NCI-H1417 treated with DMSO at 0.1 percent for 48 hours (cell line): ENCODE measurements at regions not wholly inside any gene's neighbourhood (a gene's known extent, or its start where the extent isn't known, plus 50 kb on each side); places are given as distances from the start of the nearest gene placed in this dataset.
"Not testable (repeated sequence)": the region's sequence is repeated elsewhere in the genome, so short reads cannot be mapped to it uniquely, and the experiment has no call there.

Experiments
- DNase-seq: peaks from one replicate; lab custom pipeline; 2025; lab: John Stamatoyannopoulos, UW

GRCh38 chr2:139694327-139694726 is 914.1 kb upstream of the NXPH2 start:
- no peak for DNase-seq

DNA sequence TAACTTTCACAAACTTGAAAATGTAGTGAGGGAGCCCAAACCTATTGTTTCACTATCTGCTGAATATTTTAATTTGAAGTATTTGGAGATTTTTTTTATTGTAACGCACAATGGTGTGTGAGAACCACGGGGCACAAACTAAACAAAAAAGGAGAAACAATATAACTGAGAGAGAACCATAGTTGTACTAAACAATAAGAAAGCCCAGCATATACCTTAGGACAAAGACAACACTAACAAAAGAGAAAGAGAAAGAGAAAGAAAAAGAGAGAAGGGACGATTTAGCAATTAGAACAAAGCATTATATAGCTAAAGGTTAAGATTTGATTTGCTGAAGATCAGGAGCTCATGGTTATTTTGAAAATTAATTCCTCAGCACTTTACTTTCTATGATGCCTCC is 906.0 kb upstream of the NXPH2 start:
- no peak for DNase-seq

DNA sequence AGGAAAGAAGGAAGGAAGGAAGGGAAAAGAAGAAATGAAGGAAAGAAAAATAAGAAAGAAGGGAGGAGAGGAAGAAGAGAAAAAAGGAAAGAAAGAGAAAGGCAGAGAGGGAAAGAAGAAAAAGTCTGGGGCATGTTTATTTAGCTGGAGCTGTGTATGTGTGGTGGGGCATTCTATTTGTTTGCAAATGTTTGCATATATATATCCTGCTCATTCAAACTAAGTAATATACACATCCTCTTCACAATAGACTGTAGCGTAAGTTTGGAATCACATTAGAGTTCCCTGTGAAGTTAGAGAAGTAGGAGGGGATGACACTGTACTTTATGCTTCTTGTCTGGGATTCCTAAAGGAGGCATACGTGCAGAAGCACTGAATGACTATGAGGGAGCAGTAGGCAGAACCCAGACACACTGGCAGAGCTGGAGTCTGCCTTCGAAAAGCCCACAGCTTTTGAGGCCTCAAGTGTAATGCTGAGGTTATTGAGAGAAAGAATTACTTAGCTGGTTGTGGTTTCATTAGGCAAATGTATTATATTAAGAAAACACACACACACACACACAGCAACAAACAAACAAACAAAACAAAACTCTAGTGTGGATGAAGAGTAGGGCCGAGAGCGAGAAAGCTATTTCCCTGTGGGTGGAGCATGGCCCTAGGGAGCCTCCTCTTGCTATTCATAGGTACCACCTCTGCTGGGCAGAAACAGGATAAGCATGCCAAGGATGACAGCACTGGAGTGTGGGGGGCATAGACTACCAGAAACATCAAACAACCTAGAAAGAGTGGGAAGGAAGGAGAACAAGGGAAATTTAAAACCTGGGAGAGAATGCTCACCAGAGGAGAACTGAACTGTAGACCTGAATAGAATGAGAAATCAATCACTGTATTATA is 905.1 kb upstream of the NXPH2 start:
- no peak for DNase-seq

DNA sequence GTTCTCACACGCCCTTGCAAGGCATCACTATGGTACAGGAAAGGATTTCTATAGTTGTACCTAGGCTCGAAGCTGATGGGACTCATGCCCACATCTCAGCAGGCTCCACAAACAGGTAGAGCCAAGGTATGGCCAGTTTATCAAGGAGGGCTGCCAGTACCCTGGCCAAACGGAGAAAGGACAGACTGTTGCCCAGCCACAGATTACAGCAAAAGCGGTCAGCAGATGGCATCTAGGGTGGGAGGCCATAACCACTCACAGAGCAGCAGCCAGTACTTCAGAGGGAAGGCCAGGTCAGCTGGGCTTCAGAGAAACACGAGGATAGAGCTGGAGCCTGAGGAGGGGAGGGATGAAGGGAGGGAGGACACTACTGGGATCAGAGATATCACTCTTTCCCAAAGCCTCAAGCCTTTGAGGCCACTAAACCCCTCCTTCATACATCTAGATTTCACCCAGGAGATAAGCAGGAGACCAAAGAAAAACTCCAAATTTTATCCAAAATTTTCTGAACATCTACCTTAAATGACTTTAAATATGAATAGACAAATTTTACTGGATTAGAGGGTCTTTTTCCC is 904.2 kb upstream of the NXPH2 start:
- DNase-seq = no peak

GRCh38 chr2:139674577-139674976 is 894.4 kb upstream of the NXPH2 start:
- DNase-seq = no peak

DNA sequence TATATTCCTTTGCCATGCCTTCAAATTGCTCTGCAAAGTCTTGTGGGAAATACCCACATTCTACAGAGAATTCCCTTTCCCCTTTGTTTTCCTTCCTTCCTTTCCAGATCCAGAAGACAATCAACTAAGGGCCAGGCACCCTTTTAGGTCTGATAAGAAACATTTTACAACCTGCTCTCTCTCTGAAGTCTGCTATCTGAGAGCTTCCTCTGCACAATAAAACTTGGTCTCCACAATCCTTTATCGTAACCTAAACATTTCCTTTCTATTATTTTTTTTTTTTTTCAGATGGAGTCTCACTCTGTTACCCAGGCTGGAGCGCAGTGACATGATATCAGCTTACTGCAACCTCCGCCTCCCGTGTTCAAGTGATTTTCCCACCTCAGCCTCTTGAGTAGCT is 893.3 kb upstream of the NXPH2 start:
- DNase-seq = not testable (repeated sequence)

DNA sequence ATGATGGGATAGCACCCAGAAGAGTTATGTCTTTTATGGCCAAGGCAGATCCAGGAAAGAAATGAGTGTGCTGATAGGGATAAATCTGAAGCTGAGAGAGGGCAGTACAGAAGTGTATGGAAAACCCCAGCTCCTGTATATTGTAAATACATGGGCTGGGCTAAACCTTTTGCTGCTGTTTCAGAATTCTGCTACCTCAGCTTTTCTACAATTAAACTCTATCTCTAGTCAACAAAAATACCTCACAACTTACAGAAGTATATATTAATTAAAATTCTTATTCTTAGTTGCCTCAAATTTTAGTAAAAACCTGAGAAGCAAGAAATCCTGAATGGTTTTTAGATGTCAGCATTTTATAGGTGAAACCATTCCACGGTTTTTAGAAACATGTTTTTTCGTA is 889.5 kb upstream of the NXPH2 start:
- no peak for DNase-seq

GRCh38 chr2:139652385-139652784 is 872.2 kb upstream of the NXPH2 start:
- no peak for DNase-seq

GRCh38 chr2:139645617-139646016 is 865.4 kb upstream of the NXPH2 start:
- no peak for DNase-seq

DNA sequence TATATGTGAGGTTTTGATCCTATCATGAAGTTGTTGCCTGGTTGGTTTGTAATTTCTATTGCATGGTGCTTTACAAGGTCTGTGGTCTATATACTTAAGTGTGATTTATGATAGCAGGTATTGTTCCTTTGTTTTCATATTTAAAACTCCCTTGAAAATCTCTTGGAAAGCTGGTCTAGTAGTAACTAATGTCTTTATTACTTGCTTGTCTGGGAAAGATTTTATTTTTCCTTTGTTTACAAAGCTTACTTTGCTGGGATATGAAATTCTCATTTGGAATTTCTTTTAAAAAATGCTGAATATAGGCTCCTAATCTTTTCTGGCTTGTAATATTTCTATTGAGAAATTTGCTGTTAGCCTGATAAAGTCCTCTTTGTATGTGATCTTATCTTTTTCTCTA is 862.9 kb upstream of the NXPH2 start:
- DNase-seq = no peak

- DNase-seq = no peak
These were observed 851.8 kb upstream of the NXPH2 start for GRCh38 chr2:139631966-139632365.

- no peak for DNase-seq
These were observed 848.7 kb upstream of the NXPH2 start for GRCh38 chr2:139628931-139629330.

DNA sequence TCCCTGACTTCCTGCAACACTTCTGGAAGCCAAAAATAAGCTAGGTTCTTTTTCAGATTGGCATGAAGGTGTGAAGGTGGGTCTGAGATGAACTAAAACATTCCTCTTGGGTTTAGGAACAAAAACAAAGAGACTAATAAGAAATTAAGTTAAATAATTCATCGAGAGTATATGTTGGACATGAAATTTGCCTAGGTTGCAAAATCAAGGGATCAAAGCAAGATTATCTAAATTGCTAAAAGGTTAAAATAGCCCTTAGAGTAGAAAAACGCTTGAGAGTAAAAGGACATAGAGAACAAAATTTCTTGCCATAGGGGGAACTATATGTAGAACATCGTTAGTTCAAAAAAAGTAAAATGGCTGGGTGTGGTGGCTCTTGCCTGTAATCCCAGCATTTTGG is 845.9 kb upstream of the NXPH2 start:
- DNase-seq = no peak

- no peak for DNase-seq
These were observed 842.5 kb upstream of the NXPH2 start for GRCh38 chr2:139622691-139623090.

GRCh38 chr2:139617747-139618146 is 837.6 kb upstream of the NXPH2 start:
- no peak for DNase-seq

- peak; percentile 51 for DNase-seq
These were observed 833.1 kb upstream of the NXPH2 start for GRCh38 chr2:139613264-139613663.

GRCh38 chr2:139610512-139610911 is 830.3 kb upstream of the NXPH2 start:
- DNase-seq = no peak

- DNase-seq = no peak
These were observed 828.9 kb upstream of the NXPH2 start for GRCh38 chr2:139609109-139609508.

GRCh38 chr2:139605668-139606067 is 825.5 kb upstream of the NXPH2 start:
- DNase-seq = no peak

- no peak for DNase-seq
These were observed 820.0 kb upstream of the NXPH2 start for GRCh38 chr2:139600166-139600565.

DNA sequence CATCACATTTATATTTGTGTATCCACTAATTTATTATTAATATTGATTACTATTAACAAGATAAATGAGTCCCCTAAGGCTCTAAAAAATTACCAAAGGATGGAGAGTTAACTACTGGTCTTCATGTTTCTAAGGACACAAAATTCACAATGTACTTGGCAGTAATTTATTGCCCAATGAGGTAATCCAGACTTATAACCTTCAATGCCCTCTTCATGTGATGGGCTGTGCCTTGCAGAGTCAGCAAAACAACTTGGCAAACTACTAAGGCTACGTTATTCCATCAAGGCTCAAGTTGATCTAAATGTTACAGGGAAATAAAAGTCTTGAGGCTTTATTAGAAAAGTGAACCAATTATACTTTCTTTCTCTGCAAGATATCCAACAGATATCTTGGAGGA is 804.9 kb upstream of the NXPH2 start:
- no peak for DNase-seq

DNA sequence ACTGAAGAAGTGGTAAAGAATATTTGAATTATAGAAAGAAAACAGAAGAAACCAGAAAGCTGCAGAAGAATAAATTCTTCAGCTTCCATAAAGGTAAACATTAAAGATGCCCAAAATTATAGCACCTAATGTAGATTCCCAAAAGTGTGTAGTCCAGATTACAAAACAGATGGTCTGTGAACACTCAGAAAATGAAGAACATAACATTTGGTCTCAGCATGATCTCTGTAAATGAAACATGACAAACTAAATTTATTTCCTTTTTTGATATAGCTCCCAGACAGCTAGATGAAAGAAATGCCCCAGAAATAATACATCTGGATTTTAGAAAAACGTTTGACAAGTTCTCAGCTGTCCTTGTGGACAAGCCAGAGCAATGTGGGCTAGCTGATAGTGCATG is 794.2 kb upstream of the NXPH2 start:
- no peak for DNase-seq

DNA sequence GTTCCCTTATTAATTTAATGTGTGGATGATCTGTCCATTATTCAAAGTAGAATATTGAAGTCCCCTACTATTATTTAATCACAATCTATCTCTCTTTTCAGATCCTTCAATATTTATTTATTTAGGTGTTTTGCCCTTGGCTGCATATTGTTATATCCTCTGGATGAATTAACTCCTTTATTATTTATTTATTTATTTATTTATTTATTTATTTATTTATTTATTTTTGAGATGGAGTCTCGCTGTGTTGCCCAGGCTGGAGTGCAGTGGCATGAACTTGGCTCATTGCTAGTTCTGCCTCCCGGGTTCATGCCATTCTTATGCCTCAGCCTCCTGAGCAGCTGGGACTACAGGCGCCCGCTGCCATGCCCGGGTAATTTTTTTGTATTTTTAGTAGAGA is 776.6 kb upstream of the NXPH2 start:
- DNase-seq = no peak

DNA sequence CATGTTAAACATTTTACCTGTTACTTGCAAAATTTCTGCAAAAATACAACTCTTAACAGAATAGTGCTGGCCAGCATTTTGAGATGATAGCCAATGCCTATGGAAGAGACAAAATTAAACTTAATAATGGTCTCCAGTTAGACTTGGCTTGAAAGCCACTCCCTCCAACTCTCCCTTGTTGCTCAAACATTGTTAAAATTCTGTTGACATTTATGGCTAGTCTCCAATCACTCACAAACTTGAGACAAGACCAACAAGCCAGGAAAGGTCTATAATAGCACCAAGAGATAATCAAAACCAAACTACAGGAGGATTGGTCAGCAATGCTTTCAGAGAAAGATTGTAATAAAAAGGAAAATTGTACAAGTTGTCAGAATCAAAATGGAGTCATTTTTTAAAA is 770.7 kb upstream of the NXPH2 start:
- no peak for DNase-seq
